ENCODE measurements at regions not wholly inside any gene's neighbourhood (a gene's known extent, or its start where the extent isn't known, plus 50 kb on each side); places are given as distances from the start of the nearest gene placed in this dataset.
A peak's percentile ranks its signal among the peaks of the same experiment; 100 is the strongest.

GRCh38 chr11:134562941-134563471 is 151.0 kb upstream of the B3GAT1 start:
- Mint-ChIP-seq H3K27me3 (ENCODE audit: low read depth) (peaks cover 17% of the 10 kb centered on the region), H3K9me3 (no peaks in the 10 kb centered on the region), H3K36me3 (ENCODE audit: low read depth) (no peaks in the 10 kb centered on the region), H3K4me1 (peaks cover 20% of the 10 kb centered on the region), H3K27ac (no peak overlapping the region), H3K4me3 (no peak overlapping the region)
- no peak for TF ChIP-seq CTCF (IDR thresholded peaks at IDR 0.05; ENCODE audit: unreplicated experiment in 3 of 3)

- no peaks in the 10 kb centered on the region for H3K36me3 Mint-ChIP-seq (ENCODE audit: low read depth)
- peaks cover 20% of the 10 kb centered on the region for H3K4me1 Mint-ChIP-seq
- no peak for TF ChIP-seq CTCF (IDR thresholded peaks at IDR 0.05; ENCODE audit: unreplicated experiment in 3 of 3)
- H3K9me3 Mint-ChIP-seq, result no peaks in the 10 kb centered on the region
- no peak overlapping the region for H3K4me3 Mint-ChIP-seq
- peaks cover 19% of the 10 kb centered on the region for H3K27me3 Mint-ChIP-seq (ENCODE audit: low read depth)
- H3K27ac Mint-ChIP-seq, result peak overlapping the region in 1 of 3 experiments; percentile 23
Observed at GRCh38 chr11:134562196-134562595, 150.2 kb upstream of the B3GAT1 start.

GRCh38 chr11:134561331-134561720 is 149.3 kb upstream of the B3GAT1 start:
- Mint-ChIP-seq H3K27me3 (ENCODE audit: low read depth) (peaks cover 24% of the 10 kb centered on the region), H3K36me3 (ENCODE audit: low read depth) (no peaks in the 10 kb centered on the region), H3K9me3 (no peaks in the 10 kb centered on the region), H3K27ac (no peak overlapping the region), H3K4me1 (peaks cover 20% of the 10 kb centered on the region), H3K4me3 (no peak overlapping the region)
- no peak for TF ChIP-seq CTCF (IDR thresholded peaks at IDR 0.05; ENCODE audit: unreplicated experiment in 3 of 3)

GRCh38 chr11:134560566-134561330 is 148.7 kb upstream of the B3GAT1 start:
- no peak overlapping the region for H3K27ac Mint-ChIP-seq
- peaks cover 24% of the 10 kb centered on the region for H3K27me3 Mint-ChIP-seq (ENCODE audit: low read depth)

GRCh38 chr11:134560066-134560465 is 148.0 kb upstream of the B3GAT1 start:
- Mint-ChIP-seq H3K27ac (no peak overlapping the region), H3K4me3 (no peak overlapping the region), H3K36me3 (ENCODE audit: low read depth) (no peaks in the 10 kb centered on the region), H3K9me3 (no peaks in the 10 kb centered on the region), H3K4me1 (peaks cover 20% of the 10 kb centered on the region), H3K27me3 (ENCODE audit: low read depth) (peaks cover 24% of the 10 kb centered on the region)
- TF ChIP-seq CTCF (IDR thresholded peaks at IDR 0.05; ENCODE audit: unreplicated experiment in 3 of 3), result no peak

More at GRCh38 chr11:134560566-134561330, 148.7 kb upstream of the B3GAT1 start:
- Mint-ChIP-seq H3K4me3 (no peak overlapping the region), H3K9me3 (no peaks in the 10 kb centered on the region), H3K36me3 (ENCODE audit: low read depth) (no peaks in the 10 kb centered on the region), H3K4me1 (peaks cover 20% of the 10 kb centered on the region)
- no peak for TF ChIP-seq CTCF (IDR thresholded peaks at IDR 0.05; ENCODE audit: unreplicated experiment in 3 of 3)

- Mint-ChIP-seq H3K4me1 (peaks cover 20% of the 10 kb centered on the region), H3K27me3 (ENCODE audit: low read depth) (peaks cover 24% of the 10 kb centered on the region), H3K9me3 (no peaks in the 10 kb centered on the region), H3K36me3 (ENCODE audit: low read depth) (no peaks in the 10 kb centered on the region), H3K27ac (no peak overlapping the region), H3K4me3 (no peak overlapping the region)
- TF ChIP-seq CTCF (IDR thresholded peaks at IDR 0.05; ENCODE audit: unreplicated experiment in 3 of 3), result no peak
Observed at GRCh38 chr11:134559602-134559962, 147.5 kb upstream of the B3GAT1 start.

All from nephron (organoid).